SU-DHL-6 (cell line): ENCODE measurements at regions not wholly inside any gene's neighbourhood (a gene's known extent, or its start where the extent isn't known, plus 50 kb on each side); places are given as distances from the start of the nearest gene placed in this dataset.
A peak's percentile ranks its signal among the peaks of the same experiment; 100 is the strongest.

ENCODE experiments used
- H2AFZ ChIP-seq: fragments of 200-600 bp; sonication (generic); 2 replicates; pipeline ENCODE4 v1.6.1; 2014; ENCODE audit warnings: low read depth, mild to moderate bottlenecking, moderate library complexity, mixed read lengths, antibody characterized with exemption, low read length; ENCODE audit not compliant: severe bottlenecking
- H3F3A ChIP-seq: fragments of 200-600 bp; shearing (Covaris generic); 2 replicates; pipeline ENCODE4 v1.6.0; 2016; ENCODE audit warnings: antibody characterized with exemption, mild to moderate bottlenecking; ENCODE audit not compliant: insufficient read depth
- H3K27ac ChIP-seq: fragments of 200-600 bp; sonication (generic); 2 replicates; pipeline ENCODE4 v1.5.1; 2016; ENCODE audit warnings: low read depth, mild to moderate bottlenecking, low read length, moderate library complexity, mixed read lengths
- H3K27me3 ChIP-seq: fragments of 200-600 bp; sonication (generic), shearing (Covaris generic); 2 replicates; pipeline ENCODE4 v1.6.0; 2014; ENCODE audit warnings: mild to moderate bottlenecking, low read length
- H3K36me3 ChIP-seq: fragments of 200-600 bp; sonication (generic); 2 replicates; pipeline ENCODE4 v1.6.1; 2014; ENCODE audit warnings: mild to moderate bottlenecking, low read length, mixed read lengths
- H3K4me2 ChIP-seq: fragments of 300-600, 200-600 bp; shearing (Covaris generic), sonication (generic); 2 replicates; pipeline ENCODE4 v1.6.0; 2014; ENCODE audit warnings: low read length, low read depth, mild to moderate bottlenecking; ENCODE audit not compliant: poor library complexity, severe bottlenecking
- H3K4me3 ChIP-seq: fragments of 200-600 bp; sonication (generic); 2 replicates; pipeline ENCODE4 v1.5.1; 2014; ENCODE audit warnings: antibody characterized with exemption, low read length, mild to moderate bottlenecking, mixed read lengths; ENCODE audit not compliant: insufficient read depth, poor library complexity, severe bottlenecking
- H3K79me2 ChIP-seq: fragments of 200-600 bp; sonication (generic); 2 replicates; pipeline ENCODE4 v1.6.1; 2014; ENCODE audit warnings: mild to moderate bottlenecking, low read length, moderate library complexity; ENCODE audit not compliant: insufficient read depth
- H3K9ac ChIP-seq: fragments of 200-600 bp; sonication (generic); 2 replicates; pipeline ENCODE4 v1.7.0; 2014; ENCODE audit warnings: mild to moderate bottlenecking, low read length
- H3K9me2 ChIP-seq: fragments of 200-600 bp; sonication (generic); replicated peaks from 2 replicates; pipeline ENCODE4 v1.6.1; 2014; ENCODE audit warnings: low read length; ENCODE audit not compliant: insufficient read depth
- H3K9me3 ChIP-seq: fragments of 200-600 bp; sonication (generic); 2 replicates; pipeline ENCODE4 v1.6.1; 2014; ENCODE audit warnings: low read length, mixed read lengths; ENCODE audit not compliant: insufficient read depth
- H4K20me1 ChIP-seq: fragments of 200-600 bp; sonication (generic); 2 replicates; pipeline ENCODE4 v1.6.1; 2014; ENCODE audit warnings: low read depth, mild to moderate bottlenecking, antibody characterized with exemption, low read length, moderate library complexity, mixed read lengths
- EZH2phosphoT487 ChIP-seq: fragments of 200-600 bp; sonication (generic), shearing (Covaris generic); conservative IDR thresholded peaks from 2 replicates; pipeline ENCODE4 v1.6.1; 2018; ENCODE audit warnings: mild to moderate bottlenecking, antibody characterized with exemption, low read length, moderate library complexity, mixed read lengths
- TF ChIP-seq, protein P1 (sequence below): fragments of 200-600 bp; sonication (generic); IDR thresholded peaks from one replicate; pipeline ENCODE4 v1.5.1; 2017; ENCODE audit warnings: antibody characterized with exemption, mild to moderate bottlenecking, low read length, moderate library complexity; ENCODE audit not compliant: insufficient read depth, poor library complexity, severe bottlenecking

- no peak overlapping the region for H3K9ac ChIP-seq
- TF ChIP-seq EZH2phosphoT487 = no peak
- TF ChIP-seq, protein P1, sequence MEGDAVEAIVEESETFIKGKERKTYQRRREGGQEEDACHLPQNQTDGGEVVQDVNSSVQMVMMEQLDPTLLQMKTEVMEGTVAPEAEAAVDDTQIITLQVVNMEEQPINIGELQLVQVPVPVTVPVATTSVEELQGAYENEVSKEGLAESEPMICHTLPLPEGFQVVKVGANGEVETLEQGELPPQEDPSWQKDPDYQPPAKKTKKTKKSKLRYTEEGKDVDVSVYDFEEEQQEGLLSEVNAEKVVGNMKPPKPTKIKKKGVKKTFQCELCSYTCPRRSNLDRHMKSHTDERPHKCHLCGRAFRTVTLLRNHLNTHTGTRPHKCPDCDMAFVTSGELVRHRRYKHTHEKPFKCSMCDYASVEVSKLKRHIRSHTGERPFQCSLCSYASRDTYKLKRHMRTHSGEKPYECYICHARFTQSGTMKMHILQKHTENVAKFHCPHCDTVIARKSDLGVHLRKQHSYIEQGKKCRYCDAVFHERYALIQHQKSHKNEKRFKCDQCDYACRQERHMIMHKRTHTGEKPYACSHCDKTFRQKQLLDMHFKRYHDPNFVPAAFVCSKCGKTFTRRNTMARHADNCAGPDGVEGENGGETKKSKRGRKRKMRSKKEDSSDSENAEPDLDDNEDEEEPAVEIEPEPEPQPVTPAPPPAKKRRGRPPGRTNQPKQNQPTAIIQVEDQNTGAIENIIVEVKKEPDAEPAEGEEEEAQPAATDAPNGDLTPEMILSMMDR = no peak
- H2AFZ ChIP-seq = peak overlapping the region; percentile 32
- no peaks in the 10 kb centered on the region for H3K27me3 ChIP-seq
- H3K4me2 ChIP-seq = no peak overlapping the region
- H3K36me3 ChIP-seq = no peaks in the 10 kb centered on the region
- no peaks in the 10 kb centered on the region for H3K9me3 ChIP-seq
- H3F3A ChIP-seq = no peaks in the 10 kb centered on the region
- no peaks in the 10 kb centered on the region for H3K79me2 ChIP-seq
- H3K4me3 ChIP-seq = no peak overlapping the region
- H4K20me1 ChIP-seq = no peaks in the 10 kb centered on the region
- no peaks in the 10 kb centered on the region for H3K9me2 ChIP-seq
- H3K27ac ChIP-seq = no peak overlapping the region
These were observed 1428.0 kb downstream of the PCDH7 start for GRCh38 chr4:32148111-32148666.

DNA sequence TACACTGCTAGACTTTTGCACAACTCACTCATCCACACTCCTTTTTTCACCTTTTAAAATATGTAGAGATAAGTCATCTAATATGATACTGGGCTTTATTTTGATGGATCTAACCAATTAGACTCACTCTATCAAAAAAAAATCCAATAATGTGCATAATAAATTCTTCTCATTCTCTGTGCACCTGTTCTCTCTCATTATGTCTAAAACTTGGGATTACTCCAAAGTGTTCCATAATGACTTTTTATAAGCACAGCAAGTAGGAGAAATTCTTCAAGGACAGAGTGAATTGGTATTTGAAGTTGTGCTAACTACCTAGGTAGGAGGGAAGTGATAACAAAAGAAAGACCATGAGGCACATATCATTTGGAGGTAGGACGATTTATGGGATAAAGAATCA is 1438.8 kb downstream of the PCDH7 start:
- H4K20me1 ChIP-seq = no peaks in the 10 kb centered on the region
- no peak overlapping the region for H2AFZ ChIP-seq
- no peak overlapping the region for H3K27ac ChIP-seq
- TF ChIP-seq EZH2phosphoT487 = no peak
- TF ChIP-seq, protein P1 = no peak
- no peaks in the 10 kb centered on the region for H3K27me3 ChIP-seq
- no peak overlapping the region for H3K9ac ChIP-seq
- 0 out of 2 replicates have a peak, but pooled peaks cover under 1% of the 10 kb centered on the region for H3K36me3 ChIP-seq
- no peaks in the 10 kb centered on the region for H3F3A ChIP-seq
- peaks cover 6% of the 10 kb centered on the region; the same call in 1 of the 2 replicates for H3K9me3 ChIP-seq
- H3K4me2 ChIP-seq = no peak overlapping the region
- H3K4me3 ChIP-seq = no peak overlapping the region
- H3K9me2 ChIP-seq = no peaks in the 10 kb centered on the region
- H3K79me2 ChIP-seq = no peaks in the 10 kb centered on the region

GRCh38 chr4:32161392-32161791 is 1441.2 kb downstream of the PCDH7 start:
- H3K4me2 ChIP-seq = no peak overlapping the region
- H3K79me2 ChIP-seq = no peaks in the 10 kb centered on the region
- no peaks in the 10 kb centered on the region for H3F3A ChIP-seq
- H3K27me3 ChIP-seq = no peaks in the 10 kb centered on the region
- peaks cover 8% of the 10 kb centered on the region; the same call in 1 of the 2 replicates for H3K9me3 ChIP-seq
- H2AFZ ChIP-seq = peak overlapping the region; percentile 48
- no peak overlapping the region for H3K4me3 ChIP-seq
- no peak for TF ChIP-seq EZH2phosphoT487
- TF ChIP-seq, protein P1 = no peak
- no peaks in the 10 kb centered on the region for H3K9me2 ChIP-seq
- no peak overlapping the region for H3K27ac ChIP-seq
- H3K9ac ChIP-seq = no peak overlapping the region
- H3K36me3 ChIP-seq = no peaks in the 10 kb centered on the region
- H4K20me1 ChIP-seq = no peaks in the 10 kb centered on the region
